KOPT-K1 (cell line): ENCODE measurements at regions not wholly inside any gene's neighbourhood (a gene's known extent, or its start where the extent isn't known, plus 50 kb on each side); places are given as distances from the start of the nearest gene placed in this dataset.
"Not testable (repeated sequence)": the region's sequence is repeated elsewhere in the genome, so short reads cannot be mapped to it uniquely, and the experiment has no call there.

Experiments
- H3K27ac ChIP-seq: fragments of 200-600 bp; sonication (generic); 2 replicates; pipeline ENCODE4 v1.5.1; 2016; ENCODE audit warnings: antibody characterized with exemption, mild to moderate bottlenecking, low read depth, low read length; ENCODE audit not compliant: poor library complexity, severe bottlenecking
- H3K36me3 ChIP-seq: fragments of 200-600 bp; sonication (generic); 2 replicates; pipeline ENCODE4 v1.5.1; 2017; ENCODE audit warnings: antibody characterized with exemption, mild to moderate bottlenecking, low read length, moderate library complexity; ENCODE audit not compliant: insufficient read depth
- H3K9me3 ChIP-seq: fragments of 200-600 bp; sonication (generic); 2 replicates; pipeline ENCODE4 v1.5.1; 2017; ENCODE audit warnings: antibody characterized with exemption, low read length, mild to moderate bottlenecking; ENCODE audit not compliant: insufficient read depth, poor library complexity, severe bottlenecking

- Histone ChIP-seq H3K9me3 (peaks cover under 1% of the 10 kb centered on the region), H3K27ac (no peak overlapping the region), H3K36me3 (no peaks in the 10 kb centered on the region)
Observed at GRCh38 chr17:71511266-71511995, 609.4 kb upstream of the SOX9 start.

GRCh38 chr17:71513725-71514124 lies 607.1 kb upstream of the SOX9 start:
- H3K36me3 ChIP-seq, H3K27ac ChIP-seq, H3K9me3 ChIP-seq: not testable (repeated sequence)

- no peaks in the 10 kb centered on the region for H3K9me3 ChIP-seq
- H3K36me3 ChIP-seq: no peaks in the 10 kb centered on the region
- H3K27ac ChIP-seq: no peak overlapping the region
Observed at GRCh38 chr17:71516149-71516548, 604.7 kb upstream of the SOX9 start.

- no peak overlapping the region for H3K27ac ChIP-seq
- H3K36me3 ChIP-seq: no peaks in the 10 kb centered on the region
- no peaks in the 10 kb centered on the region for H3K9me3 ChIP-seq
Observed at GRCh38 chr17:71519285-71519684, 601.5 kb upstream of the SOX9 start.

GRCh38 chr17:71521724-71522123 lies 599.1 kb upstream of the SOX9 start:
- H3K9me3 ChIP-seq: no peaks in the 10 kb centered on the region
- H3K36me3 ChIP-seq: no peaks in the 10 kb centered on the region
- H3K27ac ChIP-seq: no peak overlapping the region

- no peak overlapping the region for H3K27ac ChIP-seq
- no peaks in the 10 kb centered on the region for H3K9me3 ChIP-seq
- H3K36me3 ChIP-seq: no peaks in the 10 kb centered on the region
Observed at GRCh38 chr17:71522383-71522782, 598.4 kb upstream of the SOX9 start.

- Histone ChIP-seq H3K9me3 (no peaks in the 10 kb centered on the region), H3K27ac (no peak overlapping the region), H3K36me3 (no peaks in the 10 kb centered on the region)
Observed at GRCh38 chr17:71527311-71527710, 593.5 kb upstream of the SOX9 start.

- no peaks in the 10 kb centered on the region for H3K36me3 ChIP-seq
- no peaks in the 10 kb centered on the region for H3K9me3 ChIP-seq
- no peak overlapping the region for H3K27ac ChIP-seq
Observed at GRCh38 chr17:71528210-71528609, 592.6 kb upstream of the SOX9 start.

GRCh38 chr17:71530248-71530647 lies 590.6 kb upstream of the SOX9 start:
- no peaks in the 10 kb centered on the region for H3K36me3 ChIP-seq
- H3K9me3 ChIP-seq: no peaks in the 10 kb centered on the region
- no peak overlapping the region for H3K27ac ChIP-seq

GRCh38 chr17:71535321-71535720 lies 585.5 kb upstream of the SOX9 start:
- Histone ChIP-seq H3K27ac (no peak overlapping the region), H3K36me3 (no peaks in the 10 kb centered on the region), H3K9me3 (no peaks in the 10 kb centered on the region)

- Histone ChIP-seq H3K9me3 (no peaks in the 10 kb centered on the region), H3K27ac (no peak overlapping the region), H3K36me3 (no peaks in the 10 kb centered on the region)
Observed at GRCh38 chr17:71546419-71546818, 574.4 kb upstream of the SOX9 start.

- Histone ChIP-seq H3K9me3 (no peaks in the 10 kb centered on the region), H3K27ac (no peak overlapping the region), H3K36me3 (no peaks in the 10 kb centered on the region)
Observed at GRCh38 chr17:71547904-71548303, 572.9 kb upstream of the SOX9 start.

GRCh38 chr17:71548540-71549190 lies 572.2 kb upstream of the SOX9 start:
- Histone ChIP-seq H3K27ac (no peak overlapping the region), H3K36me3 (no peaks in the 10 kb centered on the region), H3K9me3 (no peaks in the 10 kb centered on the region)

GRCh38 chr17:71550675-71551074 lies 570.1 kb upstream of the SOX9 start:
- Histone ChIP-seq H3K36me3 (no peaks in the 10 kb centered on the region), H3K27ac (no peak overlapping the region), H3K9me3 (no peaks in the 10 kb centered on the region)

- Histone ChIP-seq H3K27ac (no peak overlapping the region), H3K9me3 (no peaks in the 10 kb centered on the region)
Observed at GRCh38 chr17:71553381-71553780, 567.4 kb upstream of the SOX9 start.

GRCh38 chr17:71558901-71559300 lies 561.9 kb upstream of the SOX9 start:
- H3K27ac ChIP-seq: no peak overlapping the region
- H3K9me3 ChIP-seq: no peaks in the 10 kb centered on the region
- no peaks in the 10 kb centered on the region for H3K36me3 ChIP-seq

More at GRCh38 chr17:71553381-71553780, 567.4 kb upstream of the SOX9 start:
- H3K36me3 ChIP-seq: no peaks in the 10 kb centered on the region
